PC-3 (cell line): ENCODE measurements at regions not wholly inside any gene's neighbourhood (a gene's known extent, or its start where the extent isn't known, plus 50 kb on each side); places are given as distances from the start of the nearest gene placed in this dataset.
"Not testable (repeated sequence)": the region's sequence is repeated elsewhere in the genome, so short reads cannot be mapped to it uniquely, and the experiment has no call there.

Experiments
- ATAC-seq: fragments of 200-7000 bp; cut with Tn5 transposase; 2 replicates; pipeline ENCODE4 v1.9.1; 2020; ENCODE audit warnings: mild to moderate bottlenecking, moderate library complexity
- BruUV-seq: library from RNA; stranded (reverse); fragments of 400-500 nt; replicated peaks from 2 replicates; lab custom pipeline; 2021; lab: Mats Ljungman, UMichigan
- CTCF ChIA-PET: fragments of 300-600 bp; sonication (Branson Sonifier 250); formaldehyde crosslinking; loops from one replicate; lab custom pipeline; 2022; ENCODE audit warnings: antibody characterized with exemption; lab: Charles Lee
- POLR2A ChIA-PET: fragments of 300-600 bp; sonication (Branson Sonifier 250); formaldehyde crosslinking; loops from one replicate; lab custom pipeline; 2022; ENCODE audit warnings: antibody characterized with exemption; ENCODE audit not compliant: unreplicated experiment; lab: Charles Lee
- DNase-seq: peaks from one replicate; pipeline ENCODE4 v3.0.0-alpha.2; 2015
- H2AFZ ChIP-seq: fragments of 300-600 bp; sonication (generic); 2 replicates; pipeline ENCODE4 v1.6.0; 2016; ENCODE audit warnings: antibody characterized with exemption, low read length
- H3F3A ChIP-seq: fragments of 300-600 bp; sonication (generic); one replicate; pipeline ENCODE4 v1.6.0; 2017; ENCODE audit warnings: antibody characterized with exemption, low read length, control low read depth, mild to moderate bottlenecking; ENCODE audit not compliant: unreplicated experiment
- H3K27ac ChIP-seq: fragments of 300-600 bp; sonication (generic); 2 replicates; pipeline ENCODE4 v1.5.1; 2016; ENCODE audit warnings: mild to moderate bottlenecking, low read length
- H3K27me3 ChIP-seq: fragments of 300-600 bp; sonication (generic); 2 replicates; pipeline ENCODE4 v1.6.1; 2016; ENCODE audit warnings: low read length, mixed read lengths
- H3K36me3 ChIP-seq: fragments of 300-600 bp; sonication (generic); 2 replicates; pipeline ENCODE4 v1.6.1; 2016; ENCODE audit warnings: low read depth, mixed run types, low read length, mixed read lengths
- H3K4me1 ChIP-seq: fragments of 300-600 bp; sonication (generic); 2 replicates; pipeline ENCODE4 v1.5.1; 2016; ENCODE audit warnings: low read length; ENCODE audit not compliant: insufficient read depth
- H3K4me2 ChIP-seq: fragments of 300-600 bp; sonication (generic); 2 replicates; pipeline ENCODE4 v1.6.0; 2016; ENCODE audit warnings: low read length
- H3K4me3 ChIP-seq: fragments of 300-600 bp; sonication (generic); 2 replicates; pipeline ENCODE4 v1.5.1; 2016; ENCODE audit warnings: mild to moderate bottlenecking, low read length, mixed read lengths
- H3K79me2 ChIP-seq: fragments of 300-600 bp; sonication (generic); 2 replicates; pipeline ENCODE4 v1.6.1; 2017; ENCODE audit warnings: low read length, mixed read lengths
- H3K9ac ChIP-seq: fragments of 300-600 bp; sonication (generic); 2 replicates; pipeline ENCODE4 v1.6.0; 2016; ENCODE audit warnings: mild to moderate bottlenecking, low read length
- H3K9me2 ChIP-seq: fragments of 300-600 bp; sonication (generic); replicated peaks from 2 replicates; pipeline ENCODE4 v1.6.1; 2016; ENCODE audit warnings: mixed run types, low read length, mixed read lengths
- H3K9me3 ChIP-seq: fragments of 300-600 bp; sonication (generic); 2 replicates; pipeline ENCODE4 v1.6.1; 2016; ENCODE audit warnings: low read length, mixed read lengths
- H4K20me1 ChIP-seq: fragments of 300-600 bp; sonication (generic); 2 replicates; pipeline ENCODE4 v1.6.1; 2016; ENCODE audit warnings: low read length, mixed read lengths
- EZH2 ChIP-seq: fragments of 300-600 bp; sonication (generic); IDR thresholded peaks from one replicate; pipeline ENCODE4 v1.6.1; 2017; ENCODE audit warnings: antibody characterized with exemption, mild to moderate bottlenecking, low read length; ENCODE audit not compliant: unreplicated experiment
- EZH2phosphoT487 ChIP-seq: fragments of 300-600 bp; sonication (generic); IDR thresholded peaks from 2 replicates; pipeline ENCODE4 v1.6.1; 2018; ENCODE audit warnings: mild to moderate bottlenecking, antibody characterized with exemption, low read length, borderline replicate concordance
- intact Hi-C: fragments of 100-400 bp; cut with micrococcal nuclease; formaldehyde crosslinking; loops from 2 replicates; pipeline ENCODE4 v1.9.0; 2023
- TF ChIP-seq, protein P1 (sequence below): fragments of 300-600 bp; sonication (generic); conservative IDR thresholded peaks from 2 replicates; pipeline ENCODE4 v1.5.1; 2017; ENCODE audit warnings: antibody characterized with exemption, low read depth, mild to moderate bottlenecking, low read length

DNA sequence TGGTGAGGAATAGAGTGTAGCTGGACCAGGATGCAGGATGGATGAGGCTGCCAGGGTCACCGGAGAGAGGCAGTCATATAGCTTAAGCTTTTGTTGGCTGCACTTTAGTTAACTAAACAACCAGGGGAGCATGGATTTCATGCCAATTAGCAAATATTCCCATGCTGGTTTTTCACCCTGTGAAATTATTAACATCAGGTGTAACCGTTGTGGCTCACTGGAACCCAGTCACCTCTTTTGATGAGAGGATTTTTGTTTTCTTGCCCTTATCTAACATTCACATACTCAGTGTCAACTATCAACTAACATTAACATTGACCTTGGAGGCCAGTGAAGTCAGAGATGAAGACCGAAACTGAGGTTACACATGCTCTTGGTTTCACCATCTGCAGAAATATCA, 97.2 kb upstream of the BASP1 start:
- Histone ChIP-seq H3K36me3 (no peaks in the 10 kb centered on the region), H3K9ac (no peak overlapping the region), H3K27me3 (no peaks in the 10 kb centered on the region), H3K4me1 (peaks cover 20% of the 10 kb centered on the region), H3F3A (no peaks in the 10 kb centered on the region), H3K79me2 (no peaks in the 10 kb centered on the region), H3K9me3 (no peaks in the 10 kb centered on the region), H3K9me2 (no peaks in the 10 kb centered on the region), H3K4me3 (no peak overlapping the region), H4K20me1 (no peaks in the 10 kb centered on the region), H2AFZ (no peak overlapping the region), H3K4me2 (no peak overlapping the region), H3K27ac (no peak overlapping the region)
- ChIA-PET CTCF (no interaction called here), POLR2A (interaction anchor here (0.5 kb wide), 1 partner anchor 139 kb away, joined by 13 read pairs; no protein-coding TSS in a partner anchor)
- no TSS peak for BruUV-seq
- ATAC-seq: no peak
- TF ChIP-seq EZH2 (no peak), EZH2phosphoT487 (no peak)
- TF ChIP-seq, protein P1, sequence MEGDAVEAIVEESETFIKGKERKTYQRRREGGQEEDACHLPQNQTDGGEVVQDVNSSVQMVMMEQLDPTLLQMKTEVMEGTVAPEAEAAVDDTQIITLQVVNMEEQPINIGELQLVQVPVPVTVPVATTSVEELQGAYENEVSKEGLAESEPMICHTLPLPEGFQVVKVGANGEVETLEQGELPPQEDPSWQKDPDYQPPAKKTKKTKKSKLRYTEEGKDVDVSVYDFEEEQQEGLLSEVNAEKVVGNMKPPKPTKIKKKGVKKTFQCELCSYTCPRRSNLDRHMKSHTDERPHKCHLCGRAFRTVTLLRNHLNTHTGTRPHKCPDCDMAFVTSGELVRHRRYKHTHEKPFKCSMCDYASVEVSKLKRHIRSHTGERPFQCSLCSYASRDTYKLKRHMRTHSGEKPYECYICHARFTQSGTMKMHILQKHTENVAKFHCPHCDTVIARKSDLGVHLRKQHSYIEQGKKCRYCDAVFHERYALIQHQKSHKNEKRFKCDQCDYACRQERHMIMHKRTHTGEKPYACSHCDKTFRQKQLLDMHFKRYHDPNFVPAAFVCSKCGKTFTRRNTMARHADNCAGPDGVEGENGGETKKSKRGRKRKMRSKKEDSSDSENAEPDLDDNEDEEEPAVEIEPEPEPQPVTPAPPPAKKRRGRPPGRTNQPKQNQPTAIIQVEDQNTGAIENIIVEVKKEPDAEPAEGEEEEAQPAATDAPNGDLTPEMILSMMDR: no peak
- no peak for DNase-seq
- intact Hi-C loops: no loop called here

DNA sequence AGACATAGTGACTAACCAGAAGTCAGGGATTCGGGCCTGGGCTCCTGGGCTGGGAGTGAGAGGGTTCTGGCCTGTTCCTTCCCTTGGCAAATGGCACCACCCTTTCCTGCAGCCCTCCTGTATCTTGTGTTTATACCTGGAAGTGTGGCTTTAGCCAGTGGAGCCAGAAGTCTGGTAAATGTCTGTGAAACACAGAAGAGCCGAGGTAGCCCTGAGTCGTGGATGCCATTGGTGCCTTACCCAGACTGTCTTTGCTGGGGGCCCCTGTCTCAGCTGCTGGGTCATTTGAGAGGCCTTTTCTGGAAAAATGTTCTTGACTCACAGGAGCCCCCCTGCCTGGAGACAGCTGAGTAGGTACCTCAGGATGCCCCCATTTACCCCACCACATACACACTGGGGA, 95.7 kb upstream of the BASP1 start:
- H3K9ac ChIP-seq: no peak overlapping the region
- ChIA-PET CTCF (interaction anchor here (0.6 kb wide), 1 partner anchor 122 kb away, joined by 3 read pairs; no protein-coding TSS in a partner anchor), POLR2A (no interaction called here)
- DNase-seq (no peak), ATAC-seq (no peak)
- TF ChIP-seq EZH2phosphoT487 (no peak), EZH2 (no peak)
- TF ChIP-seq, protein P1: no peak
- no peaks in the 10 kb centered on the region for H3K9me3 ChIP-seq
- no peaks in the 10 kb centered on the region for H3K9me2 ChIP-seq
- peaks cover 29% of the 10 kb centered on the region for H3K4me1 ChIP-seq
- intact Hi-C loops: no loop called here
- H3K4me2 ChIP-seq: no peak overlapping the region
- no peaks in the 10 kb centered on the region for H4K20me1 ChIP-seq
- H3K4me3 ChIP-seq: no peak overlapping the region
- no peak overlapping the region for H2AFZ ChIP-seq
- no peaks in the 10 kb centered on the region for H3K79me2 ChIP-seq
- no peak overlapping the region for H3K27ac ChIP-seq
- no peaks in the 10 kb centered on the region for H3K27me3 ChIP-seq
- no TSS peak for BruUV-seq
- H3F3A ChIP-seq: no peaks in the 10 kb centered on the region
- H3K36me3 ChIP-seq: no peaks in the 10 kb centered on the region

DNA sequence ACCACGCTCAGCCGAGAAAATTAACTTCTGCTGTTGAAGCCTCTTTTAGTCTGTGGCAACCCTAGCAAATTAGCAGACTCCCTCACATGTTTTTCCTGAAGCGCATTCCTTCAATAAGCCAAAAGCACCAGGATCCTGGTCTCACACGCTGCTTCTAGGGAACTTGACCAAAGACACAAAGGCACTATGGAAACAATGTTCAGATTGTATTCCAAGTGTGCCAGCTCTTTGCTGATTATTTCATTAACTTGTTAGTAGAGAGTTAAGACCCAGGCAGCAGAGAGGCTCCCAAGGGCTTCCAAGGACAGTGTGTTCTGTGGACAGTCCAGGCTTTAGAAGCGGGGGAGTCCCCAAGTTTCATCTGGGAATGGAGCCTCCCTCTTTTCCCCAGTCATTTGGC, 94.4 kb upstream of the BASP1 start:
- no peaks in the 10 kb centered on the region for H3F3A ChIP-seq
- H3K9ac ChIP-seq: no peak overlapping the region
- H2AFZ ChIP-seq: no peak overlapping the region
- no peak overlapping the region for H3K4me2 ChIP-seq
- no peaks in the 10 kb centered on the region for H3K36me3 ChIP-seq
- H3K4me1 ChIP-seq: peaks cover 33% of the 10 kb centered on the region
- DNase-seq: no peak
- no peak for TF ChIP-seq EZH2
- TF ChIP-seq, protein P1: no peak
- TF ChIP-seq EZH2phosphoT487: no peak
- no peak overlapping the region for H3K4me3 ChIP-seq
- H4K20me1 ChIP-seq: no peaks in the 10 kb centered on the region
- no peaks in the 10 kb centered on the region for H3K79me2 ChIP-seq
- POLR2A ChIA-PET: no interaction called here
- H3K27me3 ChIP-seq: no peaks in the 10 kb centered on the region
- H3K9me2 ChIP-seq: no peaks in the 10 kb centered on the region
- no TSS peak for BruUV-seq
- CTCF ChIA-PET: no interaction called here
- intact Hi-C loops: no loop called here
- ATAC-seq: no peak
- H3K27ac ChIP-seq: no peak overlapping the region
- no peaks in the 10 kb centered on the region for H3K9me3 ChIP-seq

DNA sequence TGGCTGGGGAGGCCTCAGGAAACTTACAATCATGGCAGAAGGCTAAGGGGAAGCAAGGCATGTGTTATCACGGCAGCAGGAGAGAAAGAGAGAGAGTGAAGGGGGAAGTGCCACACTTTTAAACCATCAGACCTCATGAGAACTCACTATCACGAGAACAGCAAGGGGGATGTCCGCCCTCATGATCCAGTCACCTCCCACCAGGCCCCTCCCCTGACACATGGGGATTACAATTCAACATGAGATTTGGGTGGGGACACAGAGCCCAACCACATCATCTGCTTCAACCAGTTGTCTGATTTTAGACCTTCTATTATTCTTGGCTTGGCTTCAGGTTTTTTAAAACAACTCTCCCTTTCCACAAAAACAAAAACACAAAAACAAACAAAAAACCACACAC, 93.7 kb upstream of the BASP1 start:
- intact Hi-C loops, H3K36me3 ChIP-seq, H3K27ac ChIP-seq, H4K20me1 ChIP-seq, H3K9ac ChIP-seq, ATAC-seq, H2AFZ ChIP-seq, H3K9me3 ChIP-seq, H3K79me2 ChIP-seq, H3K27me3 ChIP-seq, H3K4me2 ChIP-seq, DNase-seq, CTCF ChIA-PET, H3K9me2 ChIP-seq, BruUV-seq, POLR2A ChIA-PET, H3F3A ChIP-seq, H3K4me3 ChIP-seq: not testable (repeated sequence)
- peaks cover 35% of the 10 kb centered on the region for H3K4me1 ChIP-seq
